ENCODE measurements at regions not wholly inside any gene's neighbourhood (a gene's known extent, or its start where the extent isn't known, plus 50 kb on each side); places are given as distances from the start of the nearest gene placed in this dataset.
"Not testable (repeated sequence)": the region's sequence is repeated elsewhere in the genome, so short reads cannot be mapped to it uniquely, and the experiment has no call there.

- DNase-seq = no peak
These were observed 231.4 kb upstream of the ECI2 start for GRCh38 chr6:4366635-4367395.

- DNase-seq = no peak
These were observed 230.3 kb upstream of the ECI2 start for GRCh38 chr6:4365686-4366085.

- no peak for DNase-seq
These were observed 229.3 kb upstream of the ECI2 start for GRCh38 chr6:4364711-4365110.

GRCh38 chr6:4364172-4364571 is 228.8 kb upstream of the ECI2 start:
- DNase-seq = no peak

- DNase-seq = no peak
These were observed 228.3 kb upstream of the ECI2 start for GRCh38 chr6:4363656-4364055.

GRCh38 chr6:4362326-4362725 is 227.0 kb upstream of the ECI2 start:
- no peak for DNase-seq

GRCh38 chr6:4360920-4361319 is 225.5 kb upstream of the ECI2 start:
- DNase-seq = no peak

- DNase-seq = no peak
These were observed 223.8 kb upstream of the ECI2 start for GRCh38 chr6:4359108-4359730.

- DNase-seq = no peak
These were observed 223.2 kb upstream of the ECI2 start for GRCh38 chr6:4358414-4359107.

GRCh38 chr6:4357660-4358152 is 222.3 kb upstream of the ECI2 start:
- not testable (repeated sequence) for DNase-seq

- no peak for DNase-seq
These were observed 221.7 kb upstream of the ECI2 start for GRCh38 chr6:4356899-4357659.

GRCh38 chr6:4355241-4355640 is 219.9 kb upstream of the ECI2 start:
- DNase-seq = no peak

- DNase-seq = no peak
These were observed 218.8 kb upstream of the ECI2 start for GRCh38 chr6:4354181-4354580.

- DNase-seq = no peak
These were observed 217.4 kb upstream of the ECI2 start for GRCh38 chr6:4352731-4353130.

GRCh38 chr6:4352322-4352669 is 216.9 kb upstream of the ECI2 start:
- DNase-seq = no peak

- no peak for DNase-seq
These were observed 216.3 kb upstream of the ECI2 start for GRCh38 chr6:4351520-4352321.

GRCh38 chr6:4350567-4351519 is 215.5 kb upstream of the ECI2 start:
- DNase-seq = no peak

- no peak for DNase-seq
These were observed 214.6 kb upstream of the ECI2 start for GRCh38 chr6:4349931-4350330.

- DNase-seq = no peak
These were observed 213.9 kb upstream of the ECI2 start for GRCh38 chr6:4349323-4349722.

- no peak for DNase-seq
These were observed 213.2 kb upstream of the ECI2 start for GRCh38 chr6:4348462-4349112.

- DNase-seq = no peak
These were observed 212.5 kb upstream of the ECI2 start for GRCh38 chr6:4347877-4348276.

Data from CD4-positive, alpha-beta T cell treated with Interleukin-17A for 1 hour (primary cell).